Caco-2 (cell line): ENCODE measurements at regions not wholly inside any gene's neighbourhood (a gene's known extent, or its start where the extent isn't known, plus 50 kb on each side); places are given as distances from the start of the nearest gene placed in this dataset.

Experiments used
- BruUV-seq: library from RNA; stranded (reverse); fragments of 400-500 nt; replicated peaks from 2 replicates; lab custom pipeline; 2021; lab: Mats Ljungman, UMichigan
- CTCF ChIA-PET: fragments of 300-600 bp; sonication (Branson Sonifier 250); formaldehyde crosslinking; loops from one replicate; lab custom pipeline; 2022; ENCODE audit warnings: antibody characterized with exemption; lab: Charles Lee
- POLR2A ChIA-PET: fragments of 300-600 bp; sonication (Branson Sonifier 250); formaldehyde crosslinking; loops from one replicate; lab custom pipeline; 2022; ENCODE audit warnings: antibody characterized with exemption; lab: Charles Lee
- DNase-seq, 2 experiments: peaks; one replicate each; pipeline versions ENCODE4 v3.0.0 to v3.0.0-alpha.2; 2020 to 2022
- H3K27me3 ChIP-seq: replicated peaks from 2 replicates; pipeline ENCODE4 v1.6.0; 2011; ENCODE audit warnings: low read length; ENCODE audit not compliant: control insufficient read depth, insufficient read depth
- H3K36me3 ChIP-seq: 2 replicates; pipeline ENCODE4 v1.5.1; 2011; ENCODE audit warnings: low read length; ENCODE audit not compliant: control insufficient read depth, insufficient read depth
- H3K4me1 ChIP-seq: fragments of 250-450 bp; sonication (Bioruptor Pico); 2 replicates; pipeline ENCODE4 v1.5.1; 2020; ENCODE audit warnings: mild to moderate bottlenecking
- H3K4me3 ChIP-seq: 2 replicates; pipeline ENCODE4 v1.5.1; 2011; ENCODE audit warnings: low read depth, mild to moderate bottlenecking, control low read depth, low read length
- H3K9me3 ChIP-seq: fragments of 250-450 bp; sonication (Bioruptor Pico); 2 replicates; pipeline ENCODE4 v1.5.1; 2020; ENCODE audit warnings: mild to moderate bottlenecking, moderate library complexity
- H3K27ac Mint-ChIP-seq: one replicate; pipeline ENCODE4 v1.8.0; 2022; ENCODE audit warnings: mixed read lengths; ENCODE audit not compliant: unreplicated experiment
- H3K27me3 Mint-ChIP-seq: one replicate; pipeline ENCODE4 v1.8.0; 2022; ENCODE audit warnings: mixed read lengths; ENCODE audit not compliant: insufficient read depth, unreplicated experiment
- H3K36me3 Mint-ChIP-seq: one replicate; pipeline ENCODE4 v1.8.0; 2022; ENCODE audit warnings: mild to moderate bottlenecking, mixed read lengths; ENCODE audit not compliant: insufficient read depth, unreplicated experiment
- H3K4me1 Mint-ChIP-seq: one replicate; pipeline ENCODE4 v1.8.0; 2022; ENCODE audit warnings: low read depth, mixed read lengths; ENCODE audit not compliant: unreplicated experiment
- H3K4me3 Mint-ChIP-seq: one replicate; pipeline ENCODE4 v1.8.0; 2022; ENCODE audit warnings: mild to moderate bottlenecking, moderate library complexity, mixed read lengths; ENCODE audit not compliant: unreplicated experiment
- H3K9me3 Mint-ChIP-seq: one replicate; pipeline ENCODE4 v1.8.0; 2022; ENCODE audit warnings: mixed read lengths; ENCODE audit not compliant: unreplicated experiment
- intact Hi-C: fragments of 100-400 bp; cut with micrococcal nuclease; formaldehyde crosslinking; loops from one replicate; pipeline ENCODE4 v1.10.0; 2022; ENCODE audit not compliant: unreplicated experiment
- TF ChIP-seq, protein P1 (sequence below), 2 experiments: fragments of 200-600 bp in 1 of 2; IDR thresholded peaks; 1 replicate in 1 of 2; 2 replicates in 1 of 2; pipeline versions ENCODE4 v1.5.1 to v1.8.0; 2011 to 2022; ENCODE audit warnings: antibody characterized with exemption in 1 of 2, control low read depth in 1 of 2, inconsistent platforms in 1 of 2, low read depth in 1 of 2, low read length in 1 of 2, mild to moderate bottlenecking in 1 of 2, moderate library complexity in 1 of 2; ENCODE audit not compliant: insufficient read depth in 1 of 2, severe bottlenecking in 1 of 2, unreplicated experiment in 1 of 2

GRCh38 chr10:129018511-129018910, 448.5 kb upstream of the MGMT start:
- no peak for DNase-seq
- H3K4me1 Mint-ChIP-seq, result no peaks in the 10 kb centered on the region
- Histone ChIP-seq H3K27me3 (no peaks in the 10 kb centered on the region), H3K9me3 (no peaks in the 10 kb centered on the region), H3K4me3 (no peak overlapping the region), H3K4me1 (no peaks in the 10 kb centered on the region), H3K36me3 (no peaks in the 10 kb centered on the region)
- no peaks in the 10 kb centered on the region for H3K36me3 Mint-ChIP-seq
- CTCF ChIA-PET, result no interaction called here
- no peaks in the 10 kb centered on the region for H3K9me3 Mint-ChIP-seq
- peaks cover 9% of the 10 kb centered on the region for H3K27me3 Mint-ChIP-seq
- TF ChIP-seq, protein P1, sequence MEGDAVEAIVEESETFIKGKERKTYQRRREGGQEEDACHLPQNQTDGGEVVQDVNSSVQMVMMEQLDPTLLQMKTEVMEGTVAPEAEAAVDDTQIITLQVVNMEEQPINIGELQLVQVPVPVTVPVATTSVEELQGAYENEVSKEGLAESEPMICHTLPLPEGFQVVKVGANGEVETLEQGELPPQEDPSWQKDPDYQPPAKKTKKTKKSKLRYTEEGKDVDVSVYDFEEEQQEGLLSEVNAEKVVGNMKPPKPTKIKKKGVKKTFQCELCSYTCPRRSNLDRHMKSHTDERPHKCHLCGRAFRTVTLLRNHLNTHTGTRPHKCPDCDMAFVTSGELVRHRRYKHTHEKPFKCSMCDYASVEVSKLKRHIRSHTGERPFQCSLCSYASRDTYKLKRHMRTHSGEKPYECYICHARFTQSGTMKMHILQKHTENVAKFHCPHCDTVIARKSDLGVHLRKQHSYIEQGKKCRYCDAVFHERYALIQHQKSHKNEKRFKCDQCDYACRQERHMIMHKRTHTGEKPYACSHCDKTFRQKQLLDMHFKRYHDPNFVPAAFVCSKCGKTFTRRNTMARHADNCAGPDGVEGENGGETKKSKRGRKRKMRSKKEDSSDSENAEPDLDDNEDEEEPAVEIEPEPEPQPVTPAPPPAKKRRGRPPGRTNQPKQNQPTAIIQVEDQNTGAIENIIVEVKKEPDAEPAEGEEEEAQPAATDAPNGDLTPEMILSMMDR (IDR thresholded peaks at IDR 0.05; ENCODE audit: insufficient read depth in 1 of 2, low read depth in 1 of 2, low read length in 1 of 2, severe bottlenecking in 1 of 2, unreplicated experiment in 1 of 2), result no peak
- H3K27ac Mint-ChIP-seq, result no peak overlapping the region
- H3K4me3 Mint-ChIP-seq, result no peak overlapping the region
- BruUV-seq, result no TSS peak
- intact Hi-C loops, result no loop called here
- POLR2A ChIA-PET, result no interaction called here

DNA sequence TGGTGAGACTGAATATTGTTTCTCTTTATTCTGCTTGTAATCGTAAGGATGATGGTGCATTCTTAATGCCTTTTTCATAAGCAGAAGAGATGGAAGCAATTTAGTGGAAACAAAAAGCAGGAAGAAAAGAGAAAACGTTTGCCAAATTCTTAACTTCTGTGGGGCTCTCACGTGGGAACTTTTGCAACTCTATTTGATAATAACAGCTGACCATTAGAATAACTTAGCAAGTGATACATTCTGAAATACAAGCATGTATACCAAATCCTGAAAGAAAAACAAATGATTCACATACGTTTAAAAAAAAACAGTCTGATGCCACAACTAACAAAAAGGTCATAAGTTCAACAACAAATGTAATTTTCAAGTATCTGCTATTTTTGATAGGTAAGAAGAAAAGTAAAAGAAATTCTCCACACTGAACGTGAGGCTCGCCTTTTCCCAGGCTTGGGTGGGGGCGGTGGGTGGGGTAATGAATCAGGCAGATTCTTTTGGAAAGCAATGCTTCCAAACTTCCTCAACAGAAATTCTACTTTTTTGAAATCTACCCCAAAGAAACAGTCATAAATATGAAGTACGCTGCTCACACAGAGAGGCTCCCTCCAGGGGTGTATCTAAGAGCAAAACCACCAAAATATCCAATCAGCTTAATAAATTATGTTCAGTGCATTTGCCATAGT, 446.2 kb upstream of the MGMT start:
- TF ChIP-seq, protein P1 (IDR thresholded peaks at IDR 0.05; ENCODE audit: insufficient read depth in 1 of 2, low read depth in 1 of 2, low read length in 1 of 2, severe bottlenecking in 1 of 2, unreplicated experiment in 1 of 2), result no peak
- Mint-ChIP-seq H3K36me3 (no peaks in the 10 kb centered on the region), H3K27me3 (peaks cover 13% of the 10 kb centered on the region), H3K27ac (no peak overlapping the region), H3K9me3 (no peaks in the 10 kb centered on the region), H3K4me1 (no peaks in the 10 kb centered on the region), H3K4me3 (no peak overlapping the region)
- Histone ChIP-seq H3K36me3 (no peaks in the 10 kb centered on the region), H3K4me1 (no peaks in the 10 kb centered on the region), H3K4me3 (no peak overlapping the region), H3K9me3 (no peaks in the 10 kb centered on the region), H3K27me3 (no peaks in the 10 kb centered on the region)
- ChIA-PET CTCF (no interaction called here), POLR2A (no interaction called here)
- DNase-seq, result no peak
- intact Hi-C loops, result no loop called here
- no TSS peak for BruUV-seq

DNA sequence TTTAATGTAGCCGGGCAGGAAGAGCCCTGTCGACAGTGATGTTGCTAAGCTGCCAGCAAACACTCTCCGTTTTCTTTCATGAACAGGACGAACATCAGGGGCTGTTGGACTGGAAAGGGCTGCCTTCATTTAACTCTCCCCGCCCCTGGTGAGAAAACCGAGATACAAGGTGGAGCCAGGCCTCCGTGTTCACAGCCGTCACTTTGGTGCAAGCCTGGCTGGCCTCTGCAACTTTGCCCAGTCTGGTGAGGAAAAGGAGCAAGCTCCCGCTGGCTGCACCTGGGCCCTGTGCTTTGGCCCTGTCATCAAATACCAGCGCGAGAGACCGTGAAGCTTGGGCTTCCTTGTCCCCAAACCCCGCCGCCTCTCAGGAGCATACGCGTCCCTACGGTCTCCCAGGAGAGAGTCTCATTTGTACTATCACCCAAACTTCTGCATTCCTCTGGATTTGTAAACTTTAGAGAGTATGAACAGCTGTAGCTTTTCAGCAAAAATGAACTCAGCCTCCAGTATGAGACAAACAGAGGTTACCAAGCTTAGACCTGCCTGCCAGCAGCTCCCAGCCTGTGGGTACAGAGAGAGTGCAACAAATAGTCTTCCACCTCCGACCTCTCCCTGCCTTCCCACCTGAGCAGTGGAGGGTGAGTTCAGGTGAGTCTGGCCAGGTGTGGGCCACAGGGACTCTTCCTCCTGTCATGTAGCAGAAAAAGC, 445.3 kb upstream of the MGMT start:
- intact Hi-C loops, result no loop called here
- Histone ChIP-seq H3K4me3 (no peak overlapping the region), H3K4me1 (no peaks in the 10 kb centered on the region), H3K36me3 (no peaks in the 10 kb centered on the region), H3K27me3 (no peaks in the 10 kb centered on the region; the same call in 1 of the 2 replicates), H3K9me3 (no peaks in the 10 kb centered on the region)
- no peak overlapping the region for H3K4me3 Mint-ChIP-seq
- POLR2A ChIA-PET, result no interaction called here
- H3K27me3 Mint-ChIP-seq, result peaks cover 13% of the 10 kb centered on the region
- CTCF ChIA-PET, result no interaction called here
- H3K4me1 Mint-ChIP-seq, result no peaks in the 10 kb centered on the region
- no peaks in the 10 kb centered on the region for H3K36me3 Mint-ChIP-seq
- DNase-seq, result no peak
- no peak overlapping the region for H3K27ac Mint-ChIP-seq
- BruUV-seq, result no TSS peak
- no peaks in the 10 kb centered on the region for H3K9me3 Mint-ChIP-seq
- TF ChIP-seq, protein P1 (IDR thresholded peaks at IDR 0.05; ENCODE audit: insufficient read depth in 1 of 2, low read depth in 1 of 2, low read length in 1 of 2, severe bottlenecking in 1 of 2, unreplicated experiment in 1 of 2), result no peak
